Trophoblast cell (in vitro differentiated cells and primary cell): ENCODE measurements at regions not wholly inside any gene's neighbourhood (a gene's known extent, or its start where the extent isn't known, plus 50 kb on each side); places are given as distances from the start of the nearest gene placed in this dataset.
"Not testable (repeated sequence)": the region's sequence is repeated elsewhere in the genome, so short reads cannot be mapped to it uniquely, and the experiment has no call there.

Source experiments
- DNase-seq, 2 donors: peaks; one replicate each; pipeline ENCODE4 v3.0.0-alpha.2; 2016
- H2AFZ ChIP-seq: 2 replicates; pipeline ENCODE4 v1.6.1; 2013; ENCODE audit warnings: low read length, moderate library complexity, mild to moderate bottlenecking; ENCODE audit not compliant: insufficient read depth, poor library complexity
- H2AK5ac ChIP-seq: 2 replicates; pipeline ENCODE4 v1.6.1; 2013; ENCODE audit warnings: mild to moderate bottlenecking, low read length
- H2BK120ac ChIP-seq: 2 replicates; pipeline ENCODE4 v1.6.1; 2013; ENCODE audit warnings: low read length, mild to moderate bottlenecking, moderate library complexity; ENCODE audit not compliant: insufficient read depth, poor library complexity
- H2BK12ac ChIP-seq: 2 replicates; pipeline ENCODE4 v1.6.1; 2013; ENCODE audit warnings: mild to moderate bottlenecking, low read length, moderate library complexity
- H2BK5ac ChIP-seq: 2 replicates; pipeline ENCODE4 v1.6.1; 2013; ENCODE audit warnings: low read length, low read depth, moderate library complexity, mild to moderate bottlenecking; ENCODE audit not compliant: poor library complexity
- H3K14ac ChIP-seq: 2 replicates; pipeline ENCODE4 v1.6.1; 2013; ENCODE audit warnings: mild to moderate bottlenecking, low read length
- H3K18ac ChIP-seq: 2 replicates; pipeline ENCODE4 v1.6.1; 2013; ENCODE audit warnings: mild to moderate bottlenecking, low read length
- H3K23ac ChIP-seq: 2 replicates; pipeline ENCODE4 v1.6.1; 2013; ENCODE audit warnings: low read length
- H3K27ac ChIP-seq: 2 replicates; pipeline ENCODE4 v1.5.1; 2013; ENCODE audit warnings: low read depth, mild to moderate bottlenecking, inconsistent platforms, low read length, moderate library complexity
- H3K27me3 ChIP-seq: 2 replicates; pipeline ENCODE4 v1.6.1; 2013; ENCODE audit warnings: inconsistent platforms, mild to moderate bottlenecking, low read length, moderate library complexity; ENCODE audit not compliant: insufficient read depth
- H3K36me3 ChIP-seq, 2 experiments: 1 replicate in 1 of 2; 2 replicates in 1 of 2; pipeline ENCODE4 v1.6.1; 2013; ENCODE audit warnings: low read length in 2 of 2, mild to moderate bottlenecking in 2 of 2, moderate library complexity in 1 of 2; ENCODE audit not compliant: insufficient read depth in 2 of 2, control insufficient read depth in 1 of 2
- H3K4ac ChIP-seq: 2 replicates; pipeline ENCODE4 v1.6.1; 2013; ENCODE audit warnings: low read depth, mild to moderate bottlenecking, low read length, moderate library complexity
- H3K4me1 ChIP-seq, 2 experiments: 1 replicate in 1 of 2; 2 replicates in 1 of 2; pipeline ENCODE4 v1.6.1; 2013; ENCODE audit warnings: low read length in 2 of 2, mild to moderate bottlenecking in 2 of 2, moderate library complexity in 1 of 2; ENCODE audit not compliant: insufficient read depth in 2 of 2, control insufficient read depth in 1 of 2
- H3K4me2 ChIP-seq: 2 replicates; pipeline ENCODE4 v1.6.1; 2013; ENCODE audit warnings: inconsistent platforms, mild to moderate bottlenecking, low read length, moderate library complexity
- H3K4me3 ChIP-seq: 2 replicates; pipeline ENCODE4 v1.5.1; 2013; ENCODE audit warnings: mild to moderate bottlenecking, low read depth, low read length, inconsistent platforms
- H3K79me1 ChIP-seq: one replicate; pipeline ENCODE4 v1.6.1; 2013; ENCODE audit warnings: low read length
- H3K79me2 ChIP-seq: 2 replicates; pipeline ENCODE4 v1.6.1; 2013; ENCODE audit warnings: low read length, mild to moderate bottlenecking; ENCODE audit not compliant: control insufficient read depth, insufficient read depth, poor library complexity
- H3K9ac ChIP-seq: 2 replicates; pipeline ENCODE4 v1.6.1; 2013; ENCODE audit warnings: mild to moderate bottlenecking, low read length
- H3K9me3 ChIP-seq: 2 replicates; pipeline ENCODE4 v1.6.1; 2013; ENCODE audit warnings: low read depth, mild to moderate bottlenecking, control low read depth, inconsistent platforms, low read length; ENCODE audit not compliant: insufficient read depth
- H4K12ac ChIP-seq: 2 replicates; pipeline ENCODE4 v1.6.1; 2013; ENCODE audit warnings: low read depth, mild to moderate bottlenecking, low read length, moderate library complexity
- H4K8ac ChIP-seq: 2 replicates; pipeline ENCODE4 v1.6.1; 2013; ENCODE audit warnings: low read depth, mild to moderate bottlenecking, low read length, moderate library complexity
- H4K91ac ChIP-seq: one replicate; pipeline ENCODE4 v1.6.1; 2013; ENCODE audit warnings: low read depth, mild to moderate bottlenecking, low read length, moderate library complexity
- WGBS: extraction: QIAGEN DNeasy Blood & Tissue Kit; methylation state at CpG from one replicate; pipeline ENCODE4 v1.1.7; 2013; ENCODE audit warnings: missing lambda C conversion rate; ENCODE audit not compliant: insufficient read length, insufficient coverage; ENCODE audit errors: extremely low coverage; 5-methylcytosine and 5-hydroxymethylcytosine counted together

DNA sequence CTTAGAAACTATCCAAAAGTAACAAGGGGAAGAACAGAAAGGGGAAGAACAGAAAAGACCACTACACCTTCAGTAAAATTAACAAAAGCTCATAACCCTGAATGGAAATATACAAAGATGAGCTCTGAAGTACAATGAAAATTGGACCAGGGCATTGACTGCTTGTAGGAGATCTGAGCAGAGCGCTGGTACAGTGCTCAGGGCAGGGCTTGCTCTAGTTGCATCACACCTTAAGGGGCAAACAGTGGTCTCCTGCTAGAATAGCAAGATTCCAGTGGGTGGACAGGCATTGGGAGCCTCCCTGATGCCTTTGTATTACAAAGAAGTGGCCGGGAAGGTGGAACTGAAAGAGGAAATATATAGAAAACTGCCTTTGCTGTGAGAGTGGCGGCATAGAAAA, 111.9 kb upstream of the RGS1 start:
- H3K27ac ChIP-seq = no peak overlapping the region
- no peak for DNase-seq
- WGBS = no CpG with 5 or more reads among the region's 3 CpGs

GRCh38 chr1:192465221-192465620, 110.4 kb upstream of the RGS1 start:
- no CpG with 5 or more reads among the region's 4 CpGs for WGBS
- not testable (repeated sequence) for H4K91ac ChIP-seq, H3K4me2 ChIP-seq, H3K9me3 ChIP-seq, H3K9ac ChIP-seq, H4K12ac ChIP-seq, H3K27ac ChIP-seq, H3K4me3 ChIP-seq, H3K4me1 ChIP-seq, H3K18ac ChIP-seq, H3K27me3 ChIP-seq, H3K14ac ChIP-seq, H3K79me2 ChIP-seq, H2BK12ac ChIP-seq, H2AFZ ChIP-seq, H2BK120ac ChIP-seq, H3K23ac ChIP-seq, H3K36me3 ChIP-seq, H2BK5ac ChIP-seq, H4K8ac ChIP-seq, H3K79me1 ChIP-seq, H2AK5ac ChIP-seq, H3K4ac ChIP-seq
- DNase-seq = peak in 1 of 2 donors; percentile 22

More for the DNA sequence above, 111.9 kb upstream of the RGS1 start:
- Histone ChIP-seq H3K79me1 (no peaks in the 10 kb centered on the region), H2AFZ (no peak overlapping the region), H3K79me2 (no peaks in the 10 kb centered on the region), H3K4me3 (no peak overlapping the region), H4K8ac (no peak overlapping the region), H3K4me1 (no peaks in the 10 kb centered on the region), H2BK120ac (no peak overlapping the region), H3K9ac (no peak overlapping the region), H4K12ac (no peak overlapping the region), H3K4ac (no peak overlapping the region), H2BK12ac (no peak overlapping the region), H2BK5ac (no peak overlapping the region), H3K4me2 (no peak overlapping the region), H4K91ac (no peak overlapping the region), H3K36me3 (no peaks in the 10 kb centered on the region), H3K23ac (no peak overlapping the region), H2AK5ac (no peak overlapping the region), H3K14ac (no peak overlapping the region), H3K9me3 (no peaks in the 10 kb centered on the region), H3K18ac (no peak overlapping the region), H3K27me3 (no peaks in the 10 kb centered on the region)

- Histone ChIP-seq H3K36me3 (no peaks in the 10 kb centered on the region), H2AFZ (no peak overlapping the region), H3K79me2 (no peaks in the 10 kb centered on the region), H3K4me3 (no peak overlapping the region), H3K4me1 (no peaks in the 10 kb centered on the region), H4K12ac (no peak overlapping the region), H3K4ac (no peak overlapping the region), H2BK120ac (no peak overlapping the region), H2BK12ac (no peak overlapping the region), H3K9ac (no peak overlapping the region), H2AK5ac (no peak overlapping the region), H3K23ac (no peak overlapping the region), H3K14ac (no peak overlapping the region), H2BK5ac (no peak overlapping the region), H4K91ac (no peak overlapping the region), H3K4me2 (no peak overlapping the region), H3K27ac (no peak overlapping the region), H4K8ac (no peak overlapping the region), H3K18ac (no peak overlapping the region), H3K79me1 (no peaks in the 10 kb centered on the region), H3K27me3 (no peaks in the 10 kb centered on the region), H3K9me3 (no peaks in the 10 kb centered on the region)
- no CpG with 5 or more reads among the region's 5 CpGs for WGBS
- DNase-seq = peak in 1 of 2 donors; percentile 79
Measured at GRCh38 chr1:192474080-192474683, 101.4 kb upstream of the RGS1 start.

GRCh38 chr1:192475329-192475728, 100.2 kb upstream of the RGS1 start:
- no peak for DNase-seq
- no peak overlapping the region for H2BK120ac ChIP-seq
- H3K23ac ChIP-seq = no peak overlapping the region
- no peak overlapping the region for H4K12ac ChIP-seq
- no peaks in the 10 kb centered on the region for H3K4me1 ChIP-seq
- H3K4ac ChIP-seq = no peak overlapping the region
- no peak overlapping the region for H4K8ac ChIP-seq
- no CpG with 5 or more reads among the region's 6 CpGs for WGBS
- no peak overlapping the region for H2BK5ac ChIP-seq
- H3K79me2 ChIP-seq = no peaks in the 10 kb centered on the region
- no peak overlapping the region for H4K91ac ChIP-seq
- no peak overlapping the region for H2AK5ac ChIP-seq
- H3K14ac ChIP-seq = no peak overlapping the region
- no peak overlapping the region for H3K4me3 ChIP-seq
- no peak overlapping the region for H2BK12ac ChIP-seq
- H3K79me1 ChIP-seq = no peaks in the 10 kb centered on the region
- no peaks in the 10 kb centered on the region for H3K36me3 ChIP-seq
- H3K9ac ChIP-seq = no peak overlapping the region
- peaks cover under 1% of the 10 kb centered on the region for H3K9me3 ChIP-seq
- no peak overlapping the region for H3K4me2 ChIP-seq
- H3K27ac ChIP-seq = no peak overlapping the region
- no peaks in the 10 kb centered on the region for H3K27me3 ChIP-seq
- H3K18ac ChIP-seq = no peak overlapping the region
- no peak overlapping the region for H2AFZ ChIP-seq
